ENCODE measurements at regions not wholly inside any gene's neighbourhood (a gene's known extent, or its start where the extent isn't known, plus 50 kb on each side); places are given as distances from the start of the nearest gene placed in this dataset.

GRCh38 chr7:131109011-131109758 lies 218.5 kb upstream of the MKLN1 start:
- DNase-seq (ENCODE audit: low spot score): peak; percentile 32

DNA sequence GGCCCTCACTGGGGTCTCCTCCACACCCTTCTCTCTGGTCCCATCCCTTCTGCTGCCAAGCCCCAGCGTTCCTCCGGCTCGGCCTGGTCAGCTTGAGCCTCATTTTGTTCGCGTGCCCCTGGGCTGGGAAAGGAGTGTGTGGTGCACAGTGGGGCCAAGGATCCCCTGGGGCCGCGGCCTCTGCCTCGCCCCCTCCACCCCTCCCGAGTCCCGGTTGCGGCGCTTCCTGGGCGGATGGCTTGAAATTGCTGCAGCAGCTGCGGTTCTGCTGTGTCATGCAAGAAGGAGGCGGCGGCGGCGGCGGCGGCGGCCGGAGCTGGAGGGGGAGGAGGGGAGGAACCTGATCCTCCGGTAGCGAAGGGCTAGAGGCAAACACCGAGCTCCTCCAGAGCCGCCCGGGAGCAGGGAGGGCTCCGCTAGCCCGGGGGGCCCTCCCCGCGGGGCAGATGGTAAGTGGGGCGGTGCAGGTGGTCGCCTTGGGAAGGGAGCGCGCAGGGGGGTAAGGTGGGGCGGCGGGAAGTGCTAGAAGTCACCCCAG lies 217.8 kb upstream of the MKLN1 start:
- DNase-seq (ENCODE audit: low spot score): peak; percentile 81

DNA sequence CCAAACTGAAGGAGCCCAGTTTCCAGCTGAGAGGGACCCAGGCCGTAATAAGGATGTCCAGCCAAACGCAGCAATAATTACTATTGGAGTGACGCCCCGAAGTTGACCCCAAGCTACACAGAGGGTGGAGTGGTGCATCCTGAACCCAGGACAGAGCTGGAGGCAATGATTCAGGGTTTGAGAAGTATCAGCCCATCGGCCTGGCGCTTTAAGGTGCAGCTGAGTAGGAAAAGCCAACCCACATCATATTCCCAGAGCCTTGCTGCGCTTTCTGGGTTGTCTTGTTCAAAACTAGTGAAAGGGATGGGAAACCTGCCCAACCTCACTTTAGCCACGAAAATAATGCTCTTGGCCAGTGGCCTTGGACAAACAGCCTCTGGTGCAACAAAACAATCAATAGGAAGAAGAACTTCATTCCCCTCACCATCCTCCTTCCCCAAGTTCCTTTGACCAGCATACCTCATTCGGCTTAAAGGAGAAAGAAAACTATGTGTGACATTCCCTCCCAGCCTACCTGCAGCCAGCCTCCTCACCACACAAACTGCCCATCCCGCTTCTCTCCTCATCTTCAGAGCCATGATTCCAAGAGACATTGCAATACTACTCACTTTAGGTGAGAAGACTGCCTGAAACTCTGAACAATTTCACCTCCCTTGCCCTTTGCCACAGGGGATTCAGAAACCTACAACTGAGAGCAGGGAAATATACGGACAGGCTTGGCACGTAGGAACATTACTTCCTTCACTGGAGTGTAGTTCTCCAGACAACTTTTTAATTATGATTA lies 217.2 kb upstream of the MKLN1 start:
- DNase-seq (ENCODE audit: low spot score): peak; percentile 21

DNA sequence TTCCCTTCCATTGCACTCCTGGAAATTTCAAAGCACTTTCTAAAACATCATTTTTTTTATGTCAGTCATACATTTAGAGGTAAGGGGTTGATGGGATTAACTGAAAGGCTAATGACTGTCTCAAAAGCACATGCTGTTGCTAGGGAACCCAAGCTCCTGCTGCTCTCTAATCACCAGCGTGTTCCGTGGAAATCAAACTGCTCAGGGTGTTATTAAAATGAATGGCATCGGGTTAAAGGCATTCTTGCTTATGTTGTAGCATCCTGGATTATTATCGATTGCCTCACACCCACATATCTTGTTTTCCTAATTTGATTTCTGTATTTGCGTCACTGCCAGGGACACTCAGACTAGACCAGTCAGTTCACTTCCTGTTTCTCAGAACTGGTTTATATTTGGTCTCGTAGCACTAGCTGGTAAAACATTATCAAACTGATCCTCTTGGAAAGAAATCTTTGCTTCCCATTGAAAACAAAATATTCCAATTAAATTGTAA lies 216.5 kb upstream of the MKLN1 start:
- DNase-seq (ENCODE audit: low spot score): peak; percentile 68

GRCh38 chr7:131111792-131112191 lies 215.9 kb upstream of the MKLN1 start:
- no peak for DNase-seq (ENCODE audit: low spot score)

- no peak for DNase-seq (ENCODE audit: low spot score)
These were observed 215.2 kb upstream of the MKLN1 start for GRCh38 chr7:131112431-131112830.

GRCh38 chr7:131115340-131115739 lies 212.3 kb upstream of the MKLN1 start:
- no peak for DNase-seq (ENCODE audit: low spot score)

DNA sequence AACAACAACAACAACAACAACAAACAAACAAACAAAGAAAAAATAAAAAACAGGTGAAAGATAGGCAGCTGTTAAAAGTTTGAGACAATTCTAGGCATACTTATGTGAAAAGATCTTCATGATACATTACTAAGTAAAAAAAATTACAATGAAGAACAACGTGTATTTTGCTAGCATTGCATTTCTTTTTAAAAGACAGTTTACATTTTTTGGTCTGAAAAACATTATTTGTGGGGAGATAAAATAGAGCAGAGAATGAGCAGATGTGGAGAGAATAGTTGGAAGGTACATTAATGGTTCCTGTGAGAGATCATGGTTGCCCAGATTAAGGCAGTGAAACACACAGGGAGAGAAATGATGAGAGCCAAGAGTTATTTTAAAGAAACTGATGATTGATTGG lies 210.2 kb upstream of the MKLN1 start:
- no peak for DNase-seq (ENCODE audit: low spot score)

DNA sequence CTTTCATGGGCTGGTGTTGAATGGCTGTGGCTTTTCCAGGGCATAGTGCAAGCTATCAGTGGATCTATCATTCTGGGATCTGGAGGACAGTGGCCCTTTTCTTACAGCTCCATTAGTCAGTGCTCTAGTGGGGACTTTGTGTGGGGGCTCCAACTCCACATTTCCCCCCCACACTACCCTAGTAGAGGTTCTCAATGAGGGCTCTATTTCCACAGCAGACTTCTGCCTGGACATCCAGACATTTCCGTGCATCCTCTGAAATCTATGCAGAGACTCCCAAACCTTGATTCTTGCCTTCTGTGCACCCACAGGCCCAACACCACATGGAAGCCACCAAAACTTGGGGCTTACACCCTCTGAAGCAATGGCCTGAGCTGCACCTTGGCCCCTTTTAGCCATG lies 208.3 kb upstream of the MKLN1 start:
- no peak for DNase-seq (ENCODE audit: low spot score)

DNA sequence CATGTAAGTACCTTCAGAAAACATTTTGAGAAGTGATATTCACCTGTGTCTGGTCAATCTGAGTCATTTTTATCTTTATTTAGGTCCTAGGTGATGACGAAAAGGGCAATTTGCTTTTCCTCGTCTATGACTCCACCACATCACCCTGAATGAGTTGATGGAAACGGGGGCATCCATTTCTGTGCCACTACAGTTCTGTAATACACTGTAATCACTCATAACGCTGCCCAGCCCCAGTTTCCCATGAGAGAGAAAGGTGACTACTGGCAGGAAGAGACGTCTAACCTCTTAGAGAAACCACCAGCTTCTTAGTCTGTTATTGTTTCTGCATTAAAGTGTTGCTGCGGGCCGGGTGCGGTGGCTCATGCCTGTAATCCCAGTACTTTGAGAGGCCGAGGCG lies 205.3 kb upstream of the MKLN1 start:
- no peak for DNase-seq (ENCODE audit: low spot score)

DNA sequence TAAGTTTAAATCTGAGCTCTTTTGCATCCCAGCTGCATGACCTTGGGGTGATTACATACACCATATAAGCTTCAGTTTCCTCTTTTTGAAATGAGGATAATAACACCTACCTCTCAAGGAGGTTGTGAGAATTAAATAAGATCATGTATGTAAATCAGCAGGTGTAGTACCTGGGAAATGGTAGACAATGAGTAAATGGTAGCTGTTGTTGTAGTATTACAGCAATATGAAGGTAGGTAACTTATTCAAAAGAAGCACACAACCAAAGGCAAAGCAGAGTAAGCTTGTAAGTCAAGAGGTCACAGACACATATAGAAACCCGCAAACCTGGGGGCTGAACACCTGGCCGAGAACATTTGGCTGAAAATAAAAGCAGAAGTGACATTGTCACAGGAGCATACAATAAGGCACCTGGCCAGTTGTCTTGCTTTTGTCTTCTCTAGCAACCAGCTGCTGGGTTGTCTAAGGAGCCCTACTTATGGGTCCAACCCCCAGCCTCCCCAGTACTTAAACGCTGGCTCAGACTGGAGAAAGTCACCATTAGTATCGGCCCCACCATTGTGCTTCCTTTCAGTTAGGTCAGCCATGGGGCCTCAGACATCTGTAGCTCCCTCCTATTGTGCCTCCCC lies 203.6 kb upstream of the MKLN1 start:
- no peak for DNase-seq (ENCODE audit: low spot score)

- no peak for DNase-seq (ENCODE audit: low spot score)
These were observed 202.8 kb upstream of the MKLN1 start for GRCh38 chr7:131124867-131125266.

- DNase-seq (ENCODE audit: low spot score): no peak
These were observed 197.4 kb upstream of the MKLN1 start for GRCh38 chr7:131130324-131130723.

- DNase-seq (ENCODE audit: low spot score): no peak
These were observed 196.5 kb upstream of the MKLN1 start for GRCh38 chr7:131131012-131131745.

DNA sequence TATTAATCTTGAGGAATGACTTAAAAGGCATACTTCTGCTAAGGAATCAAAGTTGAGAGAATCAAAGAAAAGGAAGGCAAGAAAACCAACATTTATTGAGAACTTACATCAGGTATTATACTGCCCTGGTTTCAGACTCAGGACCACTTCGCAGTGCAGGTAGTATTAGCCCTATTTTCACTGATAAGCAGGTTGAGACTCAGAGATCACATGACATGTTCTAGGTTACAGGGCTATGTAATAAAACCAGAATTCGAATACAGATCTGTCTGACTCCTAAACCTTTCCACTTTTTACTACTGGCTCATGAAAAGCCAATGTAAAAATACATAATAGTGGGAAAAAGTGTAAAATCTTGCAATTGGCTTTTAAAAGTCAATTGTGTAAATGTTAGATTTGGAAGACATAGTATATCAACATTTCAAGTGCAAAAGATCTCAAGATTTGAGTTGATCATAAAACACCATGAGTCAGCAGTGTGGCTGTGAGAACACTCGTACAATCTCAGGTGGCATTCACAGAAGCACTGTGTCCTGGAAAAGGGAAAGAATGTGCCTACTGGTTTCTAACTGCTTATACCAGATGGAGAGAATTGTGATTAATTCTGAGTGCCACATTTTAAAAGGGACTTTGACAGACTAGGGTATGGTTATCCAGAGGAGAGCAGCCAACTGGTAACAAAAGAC lies 195.8 kb upstream of the MKLN1 start:
- DNase-seq (ENCODE audit: low spot score): no peak

- no peak for DNase-seq (ENCODE audit: low spot score)
These were observed 188.2 kb upstream of the MKLN1 start for GRCh38 chr7:131139462-131139861.

DNA sequence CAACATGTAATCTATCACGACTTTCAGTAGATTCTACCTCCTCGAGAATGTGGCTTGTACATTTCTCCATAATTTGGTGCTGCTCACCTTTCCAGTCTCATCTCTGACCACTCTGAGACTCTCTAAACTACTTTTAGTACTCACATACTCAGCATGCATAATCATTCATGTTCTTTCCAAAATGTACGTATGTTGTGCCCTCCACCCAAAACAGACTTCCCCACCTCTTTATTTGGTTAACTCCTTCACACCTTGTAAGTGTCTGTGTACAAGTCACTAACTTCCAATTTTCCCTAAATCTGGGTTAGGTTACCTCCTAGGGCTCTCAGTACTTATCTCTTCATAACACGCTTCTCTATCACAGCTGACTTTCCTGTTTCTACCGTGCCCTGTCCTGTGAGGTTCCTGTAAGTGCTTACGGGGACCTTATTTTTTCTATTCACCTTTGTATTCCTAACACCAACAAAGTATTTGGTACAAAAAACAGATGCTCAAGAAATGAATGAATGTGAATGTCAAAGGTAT lies 186.2 kb upstream of the MKLN1 start:
- no peak for DNase-seq (ENCODE audit: low spot score)

- DNase-seq (ENCODE audit: low spot score): no peak
These were observed 183.8 kb upstream of the MKLN1 start for GRCh38 chr7:131143869-131144268.

GRCh38 chr7:131145026-131145425 lies 182.7 kb upstream of the MKLN1 start:
- no peak for DNase-seq (ENCODE audit: low spot score)

DNA sequence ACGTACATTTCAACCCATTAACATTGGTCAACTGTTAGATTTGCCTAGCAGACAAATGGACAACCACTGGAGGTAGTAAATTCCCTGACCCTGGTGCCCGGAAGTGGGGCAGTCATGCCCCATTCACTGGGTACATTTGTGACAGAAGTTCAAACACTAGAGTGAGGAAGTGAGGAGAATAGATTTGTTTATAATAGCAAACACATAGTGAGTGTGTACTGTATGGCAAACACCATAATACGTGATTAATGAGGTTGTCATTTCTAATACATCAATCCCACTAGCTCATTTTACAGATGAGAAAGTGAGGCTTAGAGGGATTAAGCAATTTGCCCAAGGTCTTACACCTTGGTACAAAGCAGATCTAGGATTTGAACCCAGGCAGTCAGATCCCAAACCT lies 181.9 kb upstream of the MKLN1 start:
- DNase-seq (ENCODE audit: low spot score): no peak

DNA sequence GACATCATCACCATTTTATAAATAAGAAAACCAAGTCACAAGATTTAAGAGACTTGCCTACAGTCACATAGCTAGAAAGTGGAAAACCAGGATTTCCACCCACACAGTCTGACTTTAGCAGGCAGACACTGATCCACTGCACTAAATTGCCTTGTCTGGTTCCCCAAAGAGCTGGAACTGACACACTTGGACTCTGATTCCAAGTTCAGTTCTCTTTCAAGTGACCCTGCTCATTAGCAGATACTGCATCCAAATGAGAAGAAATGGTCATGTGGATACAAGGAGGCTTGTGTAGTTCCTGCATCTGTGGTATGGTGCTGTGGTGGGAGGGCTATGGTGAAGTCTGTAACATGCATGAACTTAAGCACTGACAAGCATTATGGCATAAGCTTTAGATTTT lies 180.1 kb upstream of the MKLN1 start:
- no peak for DNase-seq (ENCODE audit: low spot score)

All from AG08395 (cell line).